NCI-H2171 treated with DMSO at 0.1 percent for 48 hours (cell line): ENCODE measurements at regions not wholly inside any gene's neighbourhood (a gene's known extent, or its start where the extent isn't known, plus 50 kb on each side); places are given as distances from the start of the nearest gene placed in this dataset.
"Not testable (repeated sequence)": the region's sequence is repeated elsewhere in the genome, so short reads cannot be mapped to it uniquely, and the experiment has no call there.

Experiments used
- DNase-seq: peaks from one replicate; lab custom pipeline; 2025; lab: John Stamatoyannopoulos, UW

DNA sequence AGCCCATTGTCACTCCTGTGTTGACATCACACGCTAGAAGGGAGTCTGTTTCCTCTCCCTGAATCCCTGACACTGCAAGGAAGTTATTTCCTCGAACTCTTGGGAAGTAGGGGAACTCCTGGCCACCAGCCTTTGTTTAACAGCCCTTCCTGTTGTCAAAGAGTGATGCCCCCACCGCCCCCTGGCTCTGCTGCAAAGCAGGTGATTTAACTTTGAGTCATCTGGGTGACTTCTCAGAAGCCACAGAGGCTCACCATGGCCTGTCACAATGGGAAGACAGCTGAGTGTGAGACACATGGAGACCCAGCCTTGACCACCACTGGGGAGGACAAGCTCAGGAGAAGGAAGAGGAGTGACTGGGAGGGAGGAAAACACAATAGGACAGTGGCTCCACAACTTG is 182.8 kb downstream of the PSMG1 start:
- no peak for DNase-seq

DNA sequence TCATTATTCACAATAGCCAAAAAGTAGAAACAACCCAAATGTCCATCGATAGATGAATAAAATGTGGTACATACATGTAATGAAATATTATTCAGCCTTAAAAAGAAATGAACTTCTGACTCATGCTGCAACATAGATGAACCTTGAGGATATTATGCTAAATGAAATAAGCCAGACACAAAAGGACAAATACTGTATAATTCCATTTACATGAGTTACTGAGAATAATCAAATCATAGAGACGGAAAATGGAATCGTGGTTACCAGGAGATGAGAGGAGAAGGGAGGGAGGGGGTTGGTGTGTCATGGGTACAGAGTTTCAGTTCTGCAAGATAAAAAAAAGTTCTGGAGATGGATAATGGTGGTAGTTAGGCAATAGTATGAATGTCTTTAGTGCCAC is 184.1 kb downstream of the PSMG1 start:
- DNase-seq: no peak

DNA sequence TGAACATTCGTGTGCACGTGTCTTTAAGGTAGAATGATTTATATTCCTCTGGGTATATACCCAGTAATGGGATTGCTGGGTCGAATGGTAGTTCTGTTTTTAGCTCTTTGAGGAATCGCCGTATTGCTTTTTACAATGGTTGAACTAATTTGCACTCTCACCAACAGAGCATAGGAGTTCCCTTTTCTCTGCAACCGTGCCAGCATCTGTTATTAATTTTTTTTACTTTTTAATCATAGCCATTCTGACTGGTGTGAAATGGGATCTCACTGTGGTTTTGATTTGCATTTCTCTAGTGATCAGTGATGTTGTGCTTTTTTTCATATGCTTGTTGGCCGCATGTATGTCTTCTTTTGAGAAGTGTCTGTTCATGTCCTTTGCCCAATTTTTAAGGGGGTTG is 185.0 kb downstream of the PSMG1 start:
- DNase-seq: peak; percentile 74

DNA sequence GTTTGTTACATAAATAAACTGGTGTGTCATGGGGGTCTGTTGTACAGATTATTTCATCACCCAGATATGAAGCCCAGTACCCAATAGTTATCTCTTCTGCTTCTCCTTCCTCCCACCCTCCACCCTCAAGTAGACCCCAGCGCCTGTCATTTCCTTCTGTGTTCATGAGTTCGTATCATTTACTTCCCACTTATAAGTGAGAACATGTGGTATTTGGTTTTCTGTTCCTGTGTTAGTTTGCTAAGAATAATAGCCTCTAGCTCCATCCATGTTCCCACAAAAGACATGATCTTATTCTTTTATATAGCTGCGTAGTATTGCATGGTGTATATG is 185.4 kb downstream of the PSMG1 start:
- DNase-seq: not testable (repeated sequence)

DNA sequence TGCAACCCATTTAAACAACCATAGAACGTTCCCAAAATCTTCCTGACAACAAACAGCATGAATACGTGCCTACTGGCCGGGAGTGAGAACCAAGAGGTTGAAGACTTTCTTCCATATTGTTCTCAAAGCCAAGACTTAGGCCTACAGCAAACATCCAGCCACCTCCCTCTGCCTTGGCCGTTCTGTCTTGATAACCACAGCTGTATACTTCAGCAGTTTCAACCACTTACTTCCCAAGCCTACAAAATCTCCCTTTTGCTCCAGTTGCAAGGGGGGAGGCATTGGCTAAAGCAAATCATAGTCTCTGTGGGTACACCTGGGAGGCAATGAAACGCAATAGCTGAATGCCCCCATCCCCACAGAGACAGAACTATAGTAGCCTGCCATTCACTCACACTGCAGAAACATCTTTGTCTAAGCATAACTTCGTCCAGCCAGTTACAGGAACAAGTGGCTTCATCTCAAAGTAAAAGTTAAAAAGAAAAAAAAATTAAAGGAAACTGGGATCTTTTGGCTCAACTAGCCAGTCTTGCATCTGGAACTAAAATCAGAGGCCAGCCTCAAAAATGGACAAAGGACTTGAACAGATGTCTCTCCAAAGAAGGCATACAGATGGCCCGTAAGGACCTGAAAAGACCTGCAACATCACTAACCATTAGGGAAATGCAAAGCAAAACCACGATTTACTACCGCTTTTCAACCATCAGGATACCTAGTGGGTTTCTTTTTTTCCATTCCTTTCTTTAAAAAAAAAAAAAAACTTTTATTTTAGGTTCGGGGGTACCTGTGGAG is 186.0 kb downstream of the PSMG1 start:
- no peak for DNase-seq

DNA sequence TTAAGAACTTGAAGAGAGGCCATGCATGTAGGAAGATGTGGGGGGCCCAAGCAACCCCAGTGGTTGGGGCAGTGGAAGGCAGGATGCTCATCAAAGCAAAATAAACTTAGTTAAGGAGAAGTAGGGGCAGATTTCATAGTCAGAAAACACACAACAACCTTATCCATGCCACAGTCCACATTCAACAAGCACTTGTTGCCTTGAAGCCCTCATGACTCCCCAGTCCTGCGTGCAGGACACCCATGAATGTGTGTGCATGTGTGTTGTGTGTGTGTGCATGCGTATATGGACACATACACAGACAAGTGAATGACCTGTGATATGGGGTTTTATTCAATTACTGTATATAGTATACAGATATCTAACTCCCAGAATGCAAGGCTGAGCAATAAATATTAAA is 186.9 kb downstream of the PSMG1 start:
- no peak for DNase-seq

- DNase-seq: no peak
These were observed 187.5 kb downstream of the PSMG1 start for GRCh38 chr21:38995731-38996130.

- no peak for DNase-seq
These were observed 188.1 kb downstream of the PSMG1 start for GRCh38 chr21:38995071-38995669.

- DNase-seq: no peak
These were observed 188.3 kb downstream of the ETS2 start for GRCh38 chr21:38994042-38994441.

- peak; percentile 8 for DNase-seq
These were observed 187.8 kb downstream of the ETS2 start for GRCh38 chr21:38993561-38993960.

DNA sequence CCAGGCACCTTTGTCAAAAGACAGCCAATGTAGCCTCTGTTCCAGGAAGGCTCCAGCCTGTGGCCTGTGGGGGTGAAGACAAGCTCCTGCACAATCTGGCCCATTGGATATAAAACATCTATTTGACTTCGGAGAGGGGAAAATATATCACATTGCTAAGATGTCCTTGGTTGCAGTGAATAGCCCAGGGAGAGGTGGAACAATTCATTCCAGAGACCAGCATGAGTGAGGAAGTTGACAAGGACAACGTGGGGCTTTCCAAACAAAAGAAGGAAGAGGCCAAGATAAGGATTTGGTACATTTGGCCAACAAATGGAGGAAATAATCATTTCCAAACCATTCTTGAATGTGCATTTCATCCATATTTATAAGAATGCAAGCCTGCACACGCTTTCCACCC is 187.0 kb downstream of the ETS2 start:
- no peak for DNase-seq

- no peak for DNase-seq
These were observed 184.7 kb downstream of the ETS2 start for GRCh38 chr21:38990424-38990794.

DNA sequence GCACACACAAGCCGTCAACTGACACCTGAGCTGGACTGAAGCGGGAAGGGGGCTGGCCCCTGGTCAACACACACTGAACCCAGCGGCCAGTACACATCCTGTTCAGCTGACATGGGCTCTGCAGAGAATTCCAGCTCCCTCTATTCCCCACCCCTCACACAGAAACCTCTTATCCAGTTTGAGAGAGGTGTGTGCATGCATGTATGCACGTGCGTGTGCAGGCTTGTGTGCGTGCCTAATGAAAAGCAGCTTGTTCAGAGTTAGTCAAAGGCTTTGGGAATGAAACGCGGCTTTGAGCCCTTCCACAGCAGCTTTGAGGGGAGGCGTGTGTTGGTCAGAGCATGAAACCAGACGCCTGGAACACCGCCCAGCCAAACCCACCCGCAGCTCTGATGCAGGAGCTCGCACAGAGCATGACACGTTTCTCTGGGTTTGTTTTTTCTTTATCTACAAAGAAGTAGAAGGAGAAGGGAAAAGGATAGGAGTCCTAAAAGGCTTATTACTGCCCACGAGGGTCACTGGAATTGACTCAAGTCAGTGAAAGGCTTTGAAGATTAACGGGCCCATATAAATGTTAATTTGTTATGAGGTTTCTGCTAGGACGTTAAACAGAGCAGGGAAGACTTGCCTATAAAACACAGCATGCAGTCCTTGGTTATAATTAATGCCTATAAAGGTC is 184.2 kb downstream of the ETS2 start:
- no peak for DNase-seq

DNA sequence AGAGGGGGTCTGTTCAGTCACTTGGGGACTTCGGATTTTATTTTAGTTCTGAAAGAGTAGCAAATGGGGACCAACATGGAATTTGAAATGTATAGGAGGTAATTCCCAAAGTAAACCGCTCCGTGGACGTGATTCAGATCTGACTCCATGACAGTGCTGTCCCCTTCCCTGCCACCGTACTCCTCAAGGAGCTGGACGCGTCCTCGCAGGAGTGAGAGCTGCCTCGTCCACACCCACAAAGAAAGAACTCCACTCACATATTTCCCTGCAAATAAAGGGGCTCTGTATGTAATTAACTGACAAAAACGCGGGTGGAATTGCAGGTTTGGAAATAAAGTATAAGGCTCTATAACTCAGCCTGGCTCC is 183.6 kb downstream of the ETS2 start:
- DNase-seq: no peak

GRCh38 chr21:38988509-38989378 is 183.0 kb downstream of the ETS2 start:
- DNase-seq: no peak

- no peak for DNase-seq
These were observed 182.1 kb downstream of the ETS2 start for GRCh38 chr21:38987633-38988508.

DNA sequence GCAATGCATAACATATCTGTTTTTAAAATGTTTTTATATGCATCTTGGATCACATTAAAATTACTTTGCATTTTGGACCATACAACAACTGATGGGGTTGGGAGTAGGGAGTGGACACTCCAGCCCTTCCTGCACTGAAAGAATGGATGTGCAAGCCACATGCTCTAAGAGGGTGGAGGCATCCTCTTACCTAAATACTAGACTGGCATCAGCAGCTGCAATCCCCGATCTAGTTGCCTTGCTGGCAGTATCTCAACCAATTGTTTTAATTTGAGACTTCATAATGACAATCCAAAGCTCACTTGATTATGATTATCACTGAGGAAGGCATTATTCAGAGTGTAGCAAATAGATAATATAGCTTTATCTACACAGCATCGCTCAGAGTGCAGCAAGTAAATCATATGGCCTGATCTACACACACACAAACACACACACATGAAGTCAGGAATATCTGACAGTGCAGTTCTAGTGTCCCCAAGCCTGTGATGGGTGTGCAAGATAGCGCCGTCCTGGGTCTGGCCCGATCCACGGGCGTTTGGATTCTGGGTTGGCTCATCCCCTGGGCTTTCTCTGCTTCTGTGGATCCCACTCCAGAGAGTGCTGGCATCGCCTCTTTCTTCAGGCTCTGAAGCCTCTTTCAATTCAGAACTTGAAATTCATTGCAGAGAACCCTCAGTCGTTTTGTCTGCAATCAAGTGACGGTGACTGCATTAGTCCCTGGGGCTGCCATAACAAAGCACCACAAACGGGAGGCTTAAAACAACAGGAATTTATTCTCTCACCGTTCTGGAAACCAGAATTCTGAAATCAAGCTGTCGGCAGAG is 181.3 kb downstream of the ETS2 start:
- DNase-seq: no peak

- DNase-seq: no peak
These were observed 180.7 kb downstream of the ETS2 start for GRCh38 chr21:38986406-38986805.

DNA sequence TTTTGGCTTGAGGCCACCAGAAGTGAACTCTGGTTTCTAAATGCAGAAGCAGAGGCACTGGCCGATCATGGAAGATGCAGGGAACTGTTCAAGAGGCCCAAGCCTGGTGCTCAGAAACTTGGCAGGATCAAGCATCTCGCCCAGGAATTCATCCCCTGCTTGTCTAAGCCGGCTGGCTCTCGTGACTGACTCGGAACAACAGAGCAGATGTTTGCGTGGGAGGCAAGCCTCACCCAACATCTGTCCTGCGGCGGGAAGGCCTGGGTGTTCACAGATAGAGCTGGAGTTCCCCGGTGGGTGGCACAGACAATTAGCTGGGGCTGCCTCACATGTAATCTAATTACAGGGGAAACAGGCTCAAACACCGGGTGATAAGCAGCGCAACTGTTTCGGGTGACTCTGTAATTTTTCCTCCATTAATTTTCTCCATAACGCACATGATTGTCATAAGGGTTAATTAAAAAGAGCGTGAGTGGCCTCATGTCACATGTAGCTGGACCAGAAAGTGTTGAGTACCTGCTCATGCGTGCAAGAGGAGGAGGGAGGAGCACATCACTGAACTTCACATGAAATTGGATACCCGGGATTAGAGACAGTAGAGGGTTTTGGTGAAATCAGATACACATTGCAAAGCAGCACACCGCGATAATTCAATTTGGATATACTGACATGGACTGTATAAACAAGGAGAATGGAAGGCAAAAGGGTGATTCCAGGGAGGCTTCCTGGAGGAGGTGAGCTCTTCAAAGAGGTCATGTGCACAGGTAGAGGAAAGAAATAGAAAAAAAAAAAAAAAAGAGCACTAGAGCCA is 180.0 kb downstream of the ETS2 start:
- peak; percentile 98 for DNase-seq
